WTC11 (cell line): ENCODE measurements at regions not wholly inside any gene's neighbourhood (a gene's known extent, or its start where the extent isn't known, plus 50 kb on each side); places are given as distances from the start of the nearest gene placed in this dataset.

Source experiments
- ATAC-seq: fragments of 200-7000 bp; cut with Tn5 transposase; 2 replicates; pipeline ENCODE4 v1.10.0; 2021; ENCODE audit warnings: mild to moderate bottlenecking, moderate library complexity
- CTCF ChIA-PET: fragments of 300-600 bp; sonication (Branson Sonifier 250); formaldehyde crosslinking; loops from one replicate; lab custom pipeline; 2021; ENCODE audit warnings: antibody characterized with exemption; lab: Charles Lee
- POLR2A ChIA-PET: fragments of 350-600 bp; sonication (Branson Sonifier 250); formaldehyde crosslinking; loops from one replicate; lab custom pipeline; 2021; ENCODE audit warnings: antibody characterized with exemption; lab: Charles Lee
- DNase-seq: peaks from one replicate; pipeline ENCODE4 v3.0.0; 2021; ENCODE audit warnings: low spot score
- H3K27ac Mint-ChIP-seq: 2 replicates; pipeline ENCODE4 v1.8.0; 2021; ENCODE audit warnings: mixed read lengths
- H3K27me3 Mint-ChIP-seq: 2 replicates; pipeline ENCODE4 v1.8.0; 2021; ENCODE audit warnings: low read depth, mild to moderate bottlenecking, moderate library complexity, mixed read lengths
- H3K36me3 Mint-ChIP-seq: 2 replicates; pipeline ENCODE4 v1.8.0; 2021; ENCODE audit warnings: mixed read lengths
- H3K4me1 Mint-ChIP-seq: 2 replicates; pipeline ENCODE4 v1.8.0; 2022; ENCODE audit warnings: mixed read lengths
- H3K4me3 Mint-ChIP-seq: 2 replicates; pipeline ENCODE4 v1.8.0; 2021; ENCODE audit warnings: mild to moderate bottlenecking, moderate library complexity, mixed read lengths
- H3K9me3 Mint-ChIP-seq: 2 replicates; pipeline ENCODE4 v1.8.0; 2021; ENCODE audit warnings: mixed read lengths
- ATF1 ChIP-seq: sonication (generic); formaldehyde crosslinking; IDR thresholded peaks from 2 replicates; pipeline ENCODE4 v1.8.1; 2023; ENCODE audit warnings: mild to moderate bottlenecking, moderate library complexity, missing genetic modification reagents
- ATF2 ChIP-seq: sonication (generic); formaldehyde crosslinking; IDR thresholded peaks from 2 replicates; pipeline ENCODE4 v1.8.1; 2022; ENCODE audit warnings: low read depth, missing genetic modification reagents, borderline replicate concordance
- ATF6 ChIP-seq: sonication (generic); formaldehyde crosslinking; IDR thresholded peaks from 2 replicates; pipeline ENCODE4 v1.8.1; 2023; ENCODE audit warnings: mild to moderate bottlenecking, missing genetic modification reagents
- EMX1 ChIP-seq: fragments of 250-450 bp; sonication (Bioruptor Pico); IDR thresholded peaks from 2 replicates; pipeline ENCODE4 v1.8.0; 2021; ENCODE audit warnings: mild to moderate bottlenecking
- ESRRA ChIP-seq: sonication (generic); formaldehyde crosslinking; IDR thresholded peaks from 2 replicates; pipeline ENCODE4 v1.8.1; 2022; ENCODE audit warnings: mild to moderate bottlenecking, missing genetic modification reagents, borderline replicate concordance
- ETV6 ChIP-seq: sonication (generic); formaldehyde crosslinking; IDR thresholded peaks from 2 replicates; pipeline ENCODE4 v1.8.1; 2022; ENCODE audit warnings: mild to moderate bottlenecking, missing genetic modification reagents
- FOXJ3 ChIP-seq: sonication (generic); formaldehyde crosslinking; IDR thresholded peaks from 2 replicates; pipeline ENCODE4 v1.9.0; 2021; ENCODE audit warnings: missing genetic modification reagents, mild to moderate bottlenecking, borderline replicate concordance
- FOXK1 ChIP-seq: sonication (generic); formaldehyde crosslinking; IDR thresholded peaks from 2 replicates; pipeline ENCODE4 v1.8.0; 2022; ENCODE audit warnings: mild to moderate bottlenecking, moderate library complexity, missing genetic modification reagents
- GRHL2 ChIP-seq: fragments of 250-450 bp; sonication (Bioruptor Pico); IDR thresholded peaks from 2 replicates; pipeline ENCODE4 v1.8.0; 2022; ENCODE audit warnings: mild to moderate bottlenecking, moderate library complexity; ENCODE audit not compliant: insufficient replicate concordance, severe bottlenecking
- JAZF1 ChIP-seq: fragments of 250-450 bp; sonication (Bioruptor Pico); IDR thresholded peaks from 2 replicates; pipeline ENCODE4 v1.9.0; 2021; ENCODE audit warnings: moderate library complexity, mild to moderate bottlenecking, inconsistent platforms
- NFE2L1 ChIP-seq: sonication (generic); formaldehyde crosslinking; IDR thresholded peaks from 2 replicates; pipeline ENCODE4 v1.8.1; 2023; ENCODE audit warnings: missing genetic modification reagents
- SOX15 ChIP-seq: fragments of 250-450 bp; sonication (Bioruptor Pico); IDR thresholded peaks from 2 replicates; pipeline ENCODE4 v1.9.0; 2021; ENCODE audit warnings: mild to moderate bottlenecking
- SP1 ChIP-seq: sonication (generic); formaldehyde crosslinking; conservative IDR thresholded peaks from 2 replicates; pipeline ENCODE4 v1.8.1; 2022; ENCODE audit warnings: missing genetic modification reagents
- STAT6 ChIP-seq: sonication (generic); formaldehyde crosslinking; conservative IDR thresholded peaks from 2 replicates; pipeline ENCODE4 v1.8.1; 2023; ENCODE audit warnings: mild to moderate bottlenecking, low read depth, missing genetic modification reagents, moderate library complexity
- TCF7 ChIP-seq: sonication (generic); formaldehyde crosslinking; IDR thresholded peaks from 2 replicates; pipeline ENCODE4 v1.8.0; 2022; ENCODE audit warnings: mild to moderate bottlenecking, low read depth, missing genetic modification reagents, moderate library complexity
- USF1 ChIP-seq: sonication (generic); formaldehyde crosslinking; IDR thresholded peaks from 2 replicates; pipeline ENCODE4 v1.8.0; 2022; ENCODE audit warnings: mild to moderate bottlenecking, missing genetic modification reagents
- ZBTB21 ChIP-seq: sonication (generic); formaldehyde crosslinking; IDR thresholded peaks from 2 replicates; pipeline ENCODE4 v1.8.1; 2023; ENCODE audit warnings: mild to moderate bottlenecking, missing genetic modification reagents, borderline replicate concordance
- ZNF138 ChIP-seq: sonication (generic); formaldehyde crosslinking; conservative IDR thresholded peaks from 2 replicates; pipeline ENCODE4 v1.8.1; 2022; ENCODE audit warnings: mild to moderate bottlenecking, moderate library complexity, missing genetic modification reagents
- ZNF232 ChIP-seq: sonication (generic); formaldehyde crosslinking; IDR thresholded peaks from 2 replicates; pipeline ENCODE4 v1.8.0; 2022; ENCODE audit warnings: mild to moderate bottlenecking, missing genetic modification reagents
- ZNF317 ChIP-seq: sonication (generic); formaldehyde crosslinking; IDR thresholded peaks from 2 replicates; pipeline ENCODE4 v1.8.1; 2023; ENCODE audit warnings: low read depth, mild to moderate bottlenecking, moderate library complexity, missing genetic modification reagents, borderline replicate concordance
- ZNF671 ChIP-seq: fragments of 250-450 bp; sonication (Bioruptor Pico); IDR thresholded peaks from 2 replicates; pipeline ENCODE4 v1.8.0; 2021; ENCODE audit warnings: mild to moderate bottlenecking

- Mint-ChIP-seq H3K4me3 (no peak overlapping the region), H3K36me3 (peaks cover 7% of the 10 kb centered on the region), H3K27me3 (no peaks in the 10 kb centered on the region), H3K4me1 (peaks cover 8% of the 10 kb centered on the region), H3K27ac (no peak overlapping the region), H3K9me3 (peaks cover 8% of the 10 kb centered on the region)
- ATAC-seq (no peak), DNase-seq (no peak)
- ChIA-PET CTCF (no interaction called here), POLR2A (no interaction called here)
- TF ChIP-seq STAT6 (no peak), ZNF232 (CRISPR knock-in tag) (no peak), FOXJ3 (no peak), ATF2 (CRISPR knock-in tag) (no peak), SP1 (CRISPR knock-in tag) (no peak), USF1 (CRISPR knock-in tag) (no peak), NFE2L1 (CRISPR knock-in tag) (no peak), TCF7 (CRISPR knock-in tag) (no peak), ZNF138 (CRISPR knock-in tag) (no peak), JAZF1 (CRISPR knock-in tag) (no peak), SOX15 (CRISPR knock-in tag) (no peak), ATF1 (CRISPR knock-in tag) (no peak), FOXK1 (CRISPR knock-in tag) (no peak)
Observed at GRCh38 chr5:18829539-18829938, 1158.5 kb downstream of the CDH18 start.

- H3K27ac Mint-ChIP-seq: no peak overlapping the region
- ChIA-PET POLR2A (no interaction called here), CTCF (no interaction called here)
- peaks cover 16% of the 10 kb centered on the region for H3K36me3 Mint-ChIP-seq
- H3K4me3 Mint-ChIP-seq: no peak overlapping the region
- H3K27me3 Mint-ChIP-seq: no peaks in the 10 kb centered on the region
- DNase-seq (no peak), ATAC-seq (peak; percentile 91)
- peaks cover 18% of the 10 kb centered on the region for H3K4me1 Mint-ChIP-seq
- no peak for TF ChIP-seq ETV6
- TF ChIP-seq ZNF317 (CRISPR knock-in tag): no peak
- peaks cover 22% of the 10 kb centered on the region for H3K9me3 Mint-ChIP-seq
Observed at GRCh38 chr5:18850216-18850615, 1137.8 kb downstream of the CDH18 start.

GRCh38 chr5:18872978-18873377 lies 1115.0 kb downstream of the CDH18 start:
- no peak overlapping the region for H3K4me3 Mint-ChIP-seq
- ChIA-PET POLR2A (no interaction called here), CTCF (no interaction called here)
- peaks cover 11% of the 10 kb centered on the region for H3K27me3 Mint-ChIP-seq
- ATAC-seq (no peak; the same call in 1 of the 2 replicates), DNase-seq (no peak)
- no peaks in the 10 kb centered on the region for H3K9me3 Mint-ChIP-seq
- H3K4me1 Mint-ChIP-seq: peaks cover 5% of the 10 kb centered on the region
- no peak overlapping the region for H3K27ac Mint-ChIP-seq
- no peaks in the 10 kb centered on the region for H3K36me3 Mint-ChIP-seq
- TF ChIP-seq EMX1 (CRISPR knock-in tag) (no peak), ATF2 (CRISPR knock-in tag) (no peak), GRHL2 (no peak), JAZF1 (CRISPR knock-in tag) (no peak), ETV6 (no peak), ZBTB21 (CRISPR knock-in tag) (no peak), ATF1 (CRISPR knock-in tag) (no peak), ESRRA (no peak), ZNF671 (CRISPR knock-in tag) (no peak), ATF6 (CRISPR knock-in tag) (no peak)
